Lung (tissue), 11 donors: ENCODE measurements at regions not wholly inside any gene's neighbourhood (a gene's known extent, or its start where the extent isn't known, plus 50 kb on each side); places are given as distances from the start of the nearest gene placed in this dataset.

Experiments used
- ATAC-seq: fragments of 200-7000 bp; cut with Tn5 transposase; one replicate; pipeline ENCODE4 v1.9.1; 2020; ENCODE audit warnings: moderate number of reproducible peaks; ENCODE audit not compliant: insufficient read depth, low FRiP score
- DNase-seq, 3 donors: peaks; one replicate each; pipeline ENCODE4 v3.0.0-alpha.2; 2013 to 2017
- H3K27ac ChIP-seq, 2 donors: one replicate each; pipeline ENCODE4 v1.5.1; 2013; ENCODE audit warnings: mild to moderate bottlenecking in 2 of 2, moderate library complexity in 2 of 2, control low read depth in 1 of 2, inconsistent platforms in 1 of 2, low read depth in 1 of 2, low read length in 1 of 2
- H3K27me3 ChIP-seq, 3 donors: one replicate each; pipeline ENCODE4 v1.5.1; 2013; ENCODE audit warnings: low read length in 2 of 3; ENCODE audit not compliant: control insufficient read depth in 3 of 3, insufficient read depth in 3 of 3
- H3K36me3 ChIP-seq, 4 donors: one replicate each; pipeline ENCODE4 v1.5.1; 2013; ENCODE audit warnings: low read length in 4 of 4, mild to moderate bottlenecking in 1 of 4, moderate library complexity in 1 of 4; ENCODE audit not compliant: control insufficient read depth in 4 of 4, insufficient read depth in 4 of 4
- H3K4me1 ChIP-seq, 5 donors: one replicate each; pipeline ENCODE4 v1.5.1; 2013; ENCODE audit warnings: low read length in 5 of 5, mild to moderate bottlenecking in 2 of 5, moderate library complexity in 1 of 5; ENCODE audit not compliant: control insufficient read depth in 5 of 5, insufficient read depth in 5 of 5
- H3K4me3 ChIP-seq: one replicate; pipeline ENCODE4 v1.5.1; 2013; ENCODE audit warnings: mild to moderate bottlenecking, control low read depth, moderate library complexity
- H3K9ac ChIP-seq, 2 donors: one replicate each; pipeline ENCODE4 v1.5.1; 2013; ENCODE audit warnings: low read length in 2 of 2, control low read depth in 1 of 2; ENCODE audit not compliant: insufficient read depth in 1 of 2
- H3K9me3 ChIP-seq, 4 donors: one replicate each; pipeline ENCODE4 v1.5.1; 2013; ENCODE audit warnings: low read length in 3 of 4, mild to moderate bottlenecking in 1 of 4, moderate library complexity in 1 of 4; ENCODE audit not compliant: control insufficient read depth in 4 of 4, insufficient read depth in 3 of 4
- CTCF ChIP-seq: IDR thresholded peaks from 2 replicates; pipeline ENCODE4 v1.5.1; 2012; ENCODE audit warnings: mild to moderate bottlenecking; ENCODE audit errors: control extremely low read depth, extremely low read depth
- WGBS, 2 donors: extraction: QIAGEN DNeasy Blood & Tissue Kit; methylation state at CpG; one replicate each; pipeline ENCODE4 v1.1.7; 2013; 5-methylcytosine and 5-hydroxymethylcytosine counted together
- donor health status: control.
- donor health status: control.
- donor health status: Bipolar disorder and iron deficiency.
- donor health status: healthy.
- donor health status: DM: yes; HTN: yes; CAD: no.

- H3K36me3 ChIP-seq = no peaks in the 10 kb centered on the region
- H3K27ac ChIP-seq = no peak overlapping the region
- H3K9ac ChIP-seq = no peak overlapping the region
- WGBS, 2 donors = 47 to 57% methylated on average over 5 of the region's 5 CpGs
- ATAC-seq (no peak), DNase-seq (no peak)
- peaks cover 0 to 2% (median 0%) of the 10 kb centered on the region in 3 donors for H3K27me3 ChIP-seq
- H3K4me3 ChIP-seq = no peak overlapping the region
- no peak for TF ChIP-seq CTCF
- H3K4me1 ChIP-seq = no peaks in the 10 kb centered on the region
- peaks cover 0 to 3% (median 0%) of the 10 kb centered on the region in 4 donors for H3K9me3 ChIP-seq
Observed at GRCh38 chr19:28948566-28948965, 264.4 kb downstream of the UQCRFS1 start.

GRCh38 chr19:28948026-28948425, 264.9 kb downstream of the UQCRFS1 start:
- peaks cover 0 to 2% (median 0%) of the 10 kb centered on the region in 3 donors for H3K27me3 ChIP-seq
- TF ChIP-seq CTCF = no peak
- no peak overlapping the region for H3K27ac ChIP-seq
- H3K9me3 ChIP-seq = no peaks in the 10 kb centered on the region
- H3K9ac ChIP-seq = no peak overlapping the region
- DNase-seq (no peak), ATAC-seq (no peak)
- no peaks in the 10 kb centered on the region for H3K36me3 ChIP-seq
- H3K4me3 ChIP-seq = no peak overlapping the region
- WGBS, 2 donors = 61 to 72% methylated on average over 13 of the region's 13 CpGs
- no peaks in the 10 kb centered on the region for H3K4me1 ChIP-seq

GRCh38 chr19:28943651-28944050, 269.3 kb downstream of the UQCRFS1 start:
- Histone ChIP-seq H3K27me3 (peaks cover 0 to 5% (median 0%) of the 10 kb centered on the region in 3 donors), H3K9me3 (no peaks in the 10 kb centered on the region), H3K9ac (no peak overlapping the region), H3K4me1 (no peaks in the 10 kb centered on the region), H3K4me3 (no peak overlapping the region), H3K36me3 (no peaks in the 10 kb centered on the region), H3K27ac (no peak overlapping the region)
- 80 to 87% methylated on average over 8 of the region's 8 CpGs for WGBS, 2 donors
- ATAC-seq (no peak), DNase-seq (no peak)
- TF ChIP-seq CTCF = no peak

- ATAC-seq (no peak), DNase-seq (no peak)
- no peak overlapping the region for H3K27ac ChIP-seq
Observed at GRCh38 chr19:28941833-28942232, 271.1 kb downstream of the UQCRFS1 start.

More at GRCh38 chr19:28941833-28942232, 271.1 kb downstream of the UQCRFS1 start:
- Histone ChIP-seq H3K27me3 (peaks cover 0 to 3% (median 0%) of the 10 kb centered on the region in 3 donors), H3K4me1 (no peaks in the 10 kb centered on the region), H3K9me3 (no peaks in the 10 kb centered on the region), H3K9ac (no peak overlapping the region), H3K4me3 (no peak overlapping the region), H3K36me3 (no peaks in the 10 kb centered on the region)
- TF ChIP-seq CTCF = no peak
- WGBS, 2 donors = 57 to 81% methylated on average over 11 of the region's 11 CpGs
